ENCODE measurements at regions not wholly inside any gene's neighbourhood (a gene's known extent, or its start where the extent isn't known, plus 50 kb on each side); places are given as distances from the start of the nearest gene placed in this dataset.

DNA sequence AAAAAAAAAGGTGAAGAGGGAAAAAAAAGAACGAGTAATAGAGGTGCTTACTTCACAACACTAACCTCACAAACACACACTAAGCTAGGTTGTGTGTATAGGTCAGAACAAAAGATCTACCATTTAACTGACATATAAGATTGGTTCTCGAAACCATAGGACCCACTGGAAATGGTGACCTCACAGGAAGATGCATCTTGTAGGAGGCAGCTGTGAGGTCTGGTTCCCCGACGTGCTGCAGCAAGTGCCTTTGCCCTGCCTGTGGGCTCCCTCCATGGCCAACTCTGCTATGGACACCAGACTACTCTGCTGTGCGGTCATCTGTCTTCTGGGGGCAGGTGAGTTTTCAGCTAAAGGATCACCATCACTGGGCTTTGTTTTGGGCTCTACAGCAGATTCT is 133.8 kb upstream of the PRSS1 start:
- Histone ChIP-seq H3K9me3 (replicated peaks) (no peaks in the 10 kb centered on the region), H3K36me3 (no peaks in the 10 kb centered on the region), H3K4me3 (no peak overlapping the region), H3K27me3 (ENCODE audit: low read depth) (peaks cover 83% of the 10 kb centered on the region), H3K27ac (replicated peaks) (no peak overlapping the region), H3K4me1 (no peaks in the 10 kb centered on the region)
- DNase-seq = no peak
- intact Hi-C loops (cut with micrococcal nuclease) = no loop called here
- no peak for TF ChIP-seq CTCF (IDR thresholded peaks at IDR 0.05; ENCODE audit: borderline replicate concordance)

DNA sequence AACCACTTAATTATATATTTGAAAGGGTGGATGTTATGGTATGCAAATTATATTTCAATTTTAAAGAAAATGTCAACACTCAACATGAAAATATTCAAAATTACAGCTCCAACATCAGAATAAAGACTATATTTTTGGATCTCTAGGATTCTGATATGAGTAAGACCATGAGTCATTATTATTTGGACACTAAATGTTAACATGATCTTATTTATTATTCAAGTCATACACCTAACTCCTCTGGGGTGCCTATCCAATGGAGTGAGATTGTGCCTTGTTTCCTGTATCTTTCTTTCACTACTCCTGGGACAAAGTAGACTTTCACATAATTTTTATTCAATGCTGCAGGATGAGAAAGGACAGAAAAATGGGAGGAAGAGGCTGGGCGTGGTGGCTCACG is 135.2 kb upstream of the PRSS1 start:
- intact Hi-C loops (cut with micrococcal nuclease) = no loop called here
- H3K9me3 ChIP-seq (replicated peaks) = no peaks in the 10 kb centered on the region
- DNase-seq = no peak
- no peak overlapping the region for H3K27ac ChIP-seq (replicated peaks)
- peaks cover 75% of the 10 kb centered on the region for H3K27me3 ChIP-seq (ENCODE audit: low read depth)
- TF ChIP-seq CTCF (IDR thresholded peaks at IDR 0.05; ENCODE audit: borderline replicate concordance) = no peak
- H3K4me3 ChIP-seq = no peak overlapping the region
- H3K36me3 ChIP-seq = no peaks in the 10 kb centered on the region
- no peaks in the 10 kb centered on the region for H3K4me1 ChIP-seq

GRCh38 chr7:142612237-142612881 is 136.9 kb upstream of the PRSS1 start:
- H3K36me3 ChIP-seq = no peaks in the 10 kb centered on the region
- DNase-seq = no peak
- no peak for TF ChIP-seq CTCF (IDR thresholded peaks at IDR 0.05; ENCODE audit: borderline replicate concordance)
- intact Hi-C loops (cut with micrococcal nuclease) = no loop called here
- H3K4me3 ChIP-seq = no peak overlapping the region
- peaks cover 74% of the 10 kb centered on the region for H3K27me3 ChIP-seq (ENCODE audit: low read depth)
- H3K9me3 ChIP-seq (replicated peaks) = no peaks in the 10 kb centered on the region
- H3K27ac ChIP-seq (replicated peaks) = no peak overlapping the region
- H3K4me1 ChIP-seq = no peaks in the 10 kb centered on the region

DNA sequence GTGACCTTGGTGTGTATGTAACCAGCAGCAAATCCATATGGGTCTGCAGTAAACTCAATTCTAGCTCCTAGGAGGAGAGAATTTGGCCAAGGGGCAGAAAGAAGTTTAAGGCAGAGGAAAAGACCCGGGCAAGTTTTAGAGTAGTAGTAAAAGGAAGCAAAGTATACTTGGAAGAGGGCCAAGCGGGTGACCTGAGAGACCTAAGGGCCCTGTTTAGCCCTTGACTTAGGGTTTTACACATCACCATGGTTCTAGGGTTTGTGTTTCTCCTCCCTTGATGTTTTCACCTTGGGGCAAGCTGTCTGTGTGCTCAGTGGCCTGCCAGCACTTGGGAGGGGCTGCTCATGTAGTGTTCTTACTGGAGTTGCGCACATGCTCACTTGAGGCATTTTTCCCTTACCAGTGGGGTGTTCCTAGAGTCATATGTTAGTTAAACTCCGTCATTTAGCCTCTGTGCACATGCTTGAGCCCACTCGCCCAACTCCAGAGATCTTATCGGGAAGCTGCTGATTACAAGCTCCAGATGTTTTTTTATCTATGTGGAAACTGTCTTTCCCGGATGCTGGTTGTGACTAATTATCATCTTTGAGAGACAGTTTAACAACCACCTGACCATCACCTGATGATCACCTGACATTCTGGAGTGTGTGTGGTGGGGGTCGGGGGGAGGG is 137.6 kb upstream of the PRSS1 start:
- Histone ChIP-seq H3K27ac (replicated peaks) (no peak overlapping the region), H3K4me1 (no peaks in the 10 kb centered on the region), H3K4me3 (no peak overlapping the region), H3K9me3 (replicated peaks) (no peaks in the 10 kb centered on the region), H3K36me3 (no peaks in the 10 kb centered on the region), H3K27me3 (ENCODE audit: low read depth) (peaks cover 79% of the 10 kb centered on the region)
- DNase-seq = no peak
- TF ChIP-seq CTCF (IDR thresholded peaks at IDR 0.05; ENCODE audit: borderline replicate concordance) = no peak
- intact Hi-C loops (cut with micrococcal nuclease) = no loop called here

DNA sequence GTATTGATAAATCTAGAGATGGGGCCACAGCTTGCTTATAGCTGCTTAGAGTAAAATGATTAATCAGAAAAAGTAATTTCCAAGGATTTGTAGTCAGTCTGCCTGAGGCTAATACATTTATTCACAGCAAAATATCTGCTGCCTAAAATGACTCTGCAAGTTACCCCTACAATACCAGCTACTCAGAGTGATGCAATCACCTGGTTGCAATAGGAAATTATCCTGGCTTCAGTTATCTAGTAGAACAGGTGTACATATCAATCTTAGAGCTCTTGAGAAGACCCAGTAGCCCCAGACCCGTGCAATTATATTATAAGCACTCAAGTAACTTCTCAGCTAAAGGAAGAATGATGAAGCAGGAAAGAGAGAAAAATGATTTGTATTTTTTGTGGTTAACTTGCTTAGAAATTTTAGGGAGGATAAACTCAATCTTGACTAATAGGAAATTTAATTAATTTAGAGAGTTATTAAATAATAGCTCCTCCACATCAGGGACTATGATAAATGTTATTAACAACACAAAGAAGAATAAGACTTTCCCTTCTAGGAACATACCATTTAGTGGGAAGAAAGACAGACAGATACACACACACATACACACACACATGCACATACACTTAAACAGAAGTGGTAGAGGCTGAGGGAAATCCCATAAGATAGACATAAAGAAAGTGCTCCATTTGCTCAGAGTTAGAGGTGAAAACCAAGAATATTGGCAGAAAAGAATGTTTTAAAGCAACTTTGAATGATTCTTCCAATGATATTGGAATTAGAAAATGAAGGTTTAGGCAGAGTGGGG is 140.4 kb upstream of the PRSS1 start:
- intact Hi-C loops (cut with micrococcal nuclease) = no loop called here
- H3K36me3 ChIP-seq = no peaks in the 10 kb centered on the region
- H3K4me3 ChIP-seq = no peak overlapping the region
- TF ChIP-seq CTCF (IDR thresholded peaks at IDR 0.05; ENCODE audit: borderline replicate concordance) = no peak
- no peak for DNase-seq
- H3K9me3 ChIP-seq (replicated peaks) = no peaks in the 10 kb centered on the region
- H3K27me3 ChIP-seq (ENCODE audit: low read depth) = peaks cover 70% of the 10 kb centered on the region
- H3K27ac ChIP-seq (replicated peaks) = no peak overlapping the region
- H3K4me1 ChIP-seq = no peaks in the 10 kb centered on the region

All from left ventricle myocardium inferior (tissue), 1 donor.